ENCODE measurements at regions not wholly inside any gene's neighbourhood (a gene's known extent, or its start where the extent isn't known, plus 50 kb on each side); places are given as distances from the start of the nearest gene placed in this dataset.
"Not testable (repeated sequence)": the region's sequence is repeated elsewhere in the genome, so short reads cannot be mapped to it uniquely, and the experiment has no call there.

DNA sequence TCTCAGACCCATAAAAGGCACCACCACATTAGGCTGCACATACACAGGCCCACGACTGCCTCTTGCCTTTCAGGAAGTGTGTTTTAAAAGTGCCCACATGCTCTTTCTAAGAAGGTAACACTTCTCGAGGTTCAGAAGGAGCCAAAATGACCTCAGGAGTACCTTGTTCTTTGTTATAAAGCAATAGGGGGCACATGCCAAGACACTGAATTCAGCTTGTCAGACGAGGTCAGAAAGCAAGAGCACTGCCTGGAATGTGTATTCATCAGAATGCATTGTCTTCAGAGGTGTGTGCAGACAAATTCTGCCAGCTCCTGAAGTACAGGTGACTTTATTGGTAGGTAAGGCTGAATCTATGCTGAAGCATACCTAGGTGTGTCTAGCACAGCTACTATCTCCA lies 114.5 kb upstream of the IRX1 start:
- DNase-seq = no peak

DNA sequence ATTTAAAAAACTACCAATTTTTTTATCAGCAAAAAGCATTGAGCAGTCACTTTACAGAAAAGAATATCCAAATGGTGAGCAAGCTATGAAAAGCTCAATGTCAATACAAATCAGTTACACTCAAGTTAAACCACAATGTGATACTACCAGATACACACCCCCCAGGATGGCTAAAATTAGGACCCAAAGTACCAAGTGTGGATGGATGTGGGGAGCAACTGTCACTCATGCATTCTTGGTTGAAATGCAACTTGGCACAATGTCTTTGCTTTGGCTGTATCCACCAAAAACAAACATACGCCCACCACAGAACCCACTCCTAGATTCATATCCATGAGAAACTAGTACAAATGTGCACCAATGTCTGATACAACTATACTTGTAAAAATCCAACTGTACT lies 120.0 kb upstream of the IRX1 start:
- DNase-seq = no peak

DNA sequence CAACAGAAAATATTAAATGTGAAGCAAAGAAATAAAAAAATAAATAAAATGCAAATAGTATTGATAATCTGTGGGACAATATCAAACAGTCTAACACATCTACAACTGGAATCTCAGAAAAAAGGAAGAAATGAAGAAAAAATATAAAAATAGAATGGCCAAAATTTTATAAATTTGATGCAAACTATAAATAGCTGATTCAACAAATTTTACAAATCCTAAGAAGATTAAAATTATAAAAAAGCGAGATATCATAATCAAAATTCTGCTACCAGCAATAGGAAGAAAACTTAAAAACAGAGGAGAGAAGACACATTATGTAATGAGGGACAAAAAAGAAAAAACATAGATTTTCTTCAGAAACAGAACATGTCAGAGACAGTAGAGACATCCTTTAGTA lies 129.2 kb upstream of the IRX1 start:
- no peak for DNase-seq

DNA sequence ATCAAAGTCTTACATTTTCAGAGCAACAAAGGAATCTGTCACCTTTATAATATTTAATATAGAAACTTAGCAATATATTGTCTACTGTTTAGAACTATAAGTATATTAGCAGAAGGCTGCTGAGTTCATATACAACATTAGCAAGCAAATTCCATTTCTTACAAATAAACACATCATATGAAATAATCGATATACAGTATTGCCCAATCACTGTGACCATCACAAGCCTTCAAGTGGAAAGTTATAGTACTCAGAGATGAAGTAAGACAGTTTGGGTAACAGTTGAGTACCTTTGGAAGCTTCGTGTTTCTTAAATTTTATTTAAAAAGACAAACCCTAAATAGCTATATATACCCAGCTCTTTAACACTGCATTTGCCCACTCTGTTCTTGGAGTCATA lies 135.2 kb upstream of the IRX1 start:
- no peak for DNase-seq

DNA sequence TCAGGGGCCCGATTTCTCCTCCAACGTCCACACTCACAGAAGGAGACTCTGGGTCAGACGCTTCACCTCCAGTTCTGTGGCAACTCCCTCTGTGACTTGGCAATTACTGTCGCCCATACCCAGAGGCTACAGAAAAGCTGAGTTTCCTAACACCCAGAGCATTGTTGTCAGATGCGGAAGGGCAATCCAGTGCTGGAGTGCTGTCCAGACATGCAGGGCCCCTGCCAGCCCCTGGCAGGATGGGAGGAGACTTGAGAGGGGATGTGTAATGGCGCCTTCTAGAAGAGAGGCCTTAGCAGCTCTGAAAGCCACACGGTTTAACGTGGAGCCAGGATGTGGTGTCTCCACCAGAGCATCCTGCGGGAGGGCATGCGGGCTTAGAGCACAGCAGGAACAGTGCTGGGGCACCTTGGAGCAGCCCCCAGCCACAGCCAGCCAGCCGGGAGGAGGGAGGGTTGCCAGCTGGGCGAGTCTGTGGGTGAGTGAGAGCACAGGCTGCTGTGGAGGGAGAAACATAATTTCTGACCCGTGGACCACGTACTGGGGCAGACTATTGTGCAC lies 139.4 kb upstream of the IRX1 start:
- no peak for DNase-seq

DNA sequence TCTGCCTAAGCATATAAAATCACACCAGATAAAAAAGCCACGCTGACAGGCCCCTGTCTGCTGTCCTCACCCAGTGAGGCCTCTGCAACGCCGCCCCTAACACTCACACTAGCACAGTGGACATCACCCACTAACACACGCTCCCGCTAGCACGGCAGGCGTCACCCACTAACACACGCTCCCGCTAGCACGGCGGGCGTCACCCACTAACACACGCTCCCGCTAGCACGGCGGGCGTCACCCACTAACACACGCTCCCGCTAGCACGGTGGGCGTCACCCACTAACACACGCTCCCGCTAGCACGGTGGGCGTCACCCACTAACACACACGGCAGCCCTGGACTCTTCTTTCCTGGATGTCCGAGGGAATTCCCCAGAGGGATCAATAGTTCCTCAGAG lies 141.6 kb upstream of the IRX1 start:
- not testable (repeated sequence) for DNase-seq

DNA sequence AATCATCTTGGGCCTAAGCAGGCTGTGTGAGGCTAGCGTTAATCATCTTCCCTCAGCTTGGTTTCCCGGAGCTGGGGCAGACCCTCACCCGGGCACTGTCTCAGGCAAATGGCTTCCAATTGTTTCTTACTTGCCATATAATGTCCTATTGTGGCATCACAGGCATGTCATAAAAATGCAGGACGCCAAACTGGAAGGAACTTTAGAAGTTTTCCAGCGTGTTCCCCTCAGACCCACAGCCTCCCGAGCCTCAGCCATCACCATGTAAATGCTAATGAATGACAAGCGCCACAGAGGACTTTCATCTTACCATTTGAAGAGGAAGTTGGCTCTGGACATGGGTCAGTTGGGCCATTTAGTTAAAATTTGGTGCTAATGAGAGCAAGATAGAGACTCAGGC lies 143.0 kb upstream of the IRX1 start:
- DNase-seq = no peak

DNA sequence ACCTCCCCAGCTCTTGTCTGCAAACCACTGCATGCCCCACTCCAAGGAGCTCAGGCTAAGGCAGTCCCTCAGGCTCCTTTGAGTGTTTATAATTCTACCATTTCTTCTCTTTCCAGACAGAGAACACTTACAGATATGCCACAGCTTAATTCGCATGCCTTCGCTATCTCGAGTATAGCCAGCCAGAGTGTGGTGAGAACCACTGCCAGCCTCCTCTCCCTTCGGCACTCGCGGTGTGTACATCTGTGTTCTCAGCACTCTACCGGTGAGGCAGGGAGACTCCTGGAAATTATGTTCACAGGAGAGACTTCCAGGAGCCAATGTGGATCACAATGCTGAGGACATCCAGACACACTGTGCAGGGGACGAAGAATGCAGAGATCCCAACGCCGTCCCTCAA lies 143.7 kb upstream of the IRX1 start:
- no peak for DNase-seq

DNA sequence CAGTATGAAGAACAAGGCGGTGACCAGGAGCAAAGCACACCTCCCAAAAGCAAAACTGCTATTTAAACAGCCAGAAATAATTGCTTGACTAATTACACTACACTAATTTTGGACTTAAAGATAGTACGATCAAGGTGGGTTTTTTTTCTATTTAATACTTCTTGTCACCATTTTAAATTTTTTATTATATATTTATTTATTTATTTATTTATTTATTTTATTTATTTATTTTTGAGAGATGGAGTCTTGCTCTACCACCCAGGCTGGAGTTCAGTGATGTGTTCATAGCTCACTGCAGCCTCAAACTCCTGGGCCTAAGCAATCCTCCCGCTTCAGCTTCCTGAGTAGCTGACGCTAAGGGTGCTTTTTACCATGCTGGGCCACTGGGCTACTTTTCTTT lies 146.2 kb upstream of the IRX1 start:
- no peak for DNase-seq

DNA sequence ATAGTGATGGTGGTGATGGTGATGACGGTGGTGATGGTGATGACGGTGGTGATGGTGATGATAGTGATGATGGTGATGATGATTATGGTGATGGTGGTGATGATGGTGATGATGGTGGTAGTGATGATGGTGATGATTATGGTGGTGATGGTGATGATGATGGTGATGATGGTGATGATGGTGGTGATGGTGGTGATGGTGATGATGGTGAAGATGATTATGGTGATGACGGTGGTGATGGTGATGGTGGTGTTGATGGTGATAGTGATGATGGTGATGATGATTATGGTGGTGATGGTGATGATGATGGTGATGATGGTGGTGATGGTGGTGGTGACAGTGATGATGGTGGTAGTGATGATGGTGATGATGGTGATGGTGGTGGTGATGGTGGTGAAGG lies 149.2 kb upstream of the IRX1 start:
- no peak for DNase-seq

DNA sequence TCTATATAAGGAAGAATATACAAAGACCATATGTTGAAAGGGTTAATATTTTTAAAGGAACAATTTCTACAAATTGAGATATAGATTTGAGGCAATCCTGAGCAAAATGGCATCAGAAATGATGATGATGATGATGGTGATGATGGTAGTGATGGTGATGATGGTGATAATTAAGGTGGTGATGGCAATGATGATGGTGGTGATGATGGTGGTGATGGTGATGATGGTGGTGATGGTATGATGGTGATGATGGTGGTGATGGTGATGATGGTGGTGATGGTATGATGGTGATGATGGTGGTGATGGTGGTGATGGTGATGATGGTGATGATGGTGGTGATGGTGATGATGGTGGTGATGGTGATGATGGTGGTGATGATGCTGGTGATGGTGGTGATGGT lies 150.1 kb upstream of the IRX1 start:
- DNase-seq = not testable (repeated sequence)

DNA sequence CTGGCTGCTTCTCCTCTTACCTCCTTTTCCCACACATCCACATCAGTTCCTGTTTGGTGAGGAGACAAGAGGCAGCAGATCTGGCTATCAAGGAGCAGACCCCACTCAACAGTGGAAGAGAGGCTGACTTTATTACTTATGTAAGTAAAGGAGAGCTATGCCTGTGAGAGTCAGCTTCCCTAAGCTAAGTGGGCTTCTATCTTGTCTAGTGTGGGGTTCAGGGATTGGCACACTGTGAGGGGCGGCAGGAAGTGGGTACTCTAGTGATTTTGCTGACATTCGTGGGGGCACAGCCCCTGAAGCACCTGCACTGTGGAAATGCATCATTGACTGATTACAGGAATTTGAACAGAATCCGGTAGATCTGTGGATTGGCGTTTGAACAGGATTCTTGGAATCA lies 163.5 kb upstream of the IRX1 start:
- DNase-seq = no peak

DNA sequence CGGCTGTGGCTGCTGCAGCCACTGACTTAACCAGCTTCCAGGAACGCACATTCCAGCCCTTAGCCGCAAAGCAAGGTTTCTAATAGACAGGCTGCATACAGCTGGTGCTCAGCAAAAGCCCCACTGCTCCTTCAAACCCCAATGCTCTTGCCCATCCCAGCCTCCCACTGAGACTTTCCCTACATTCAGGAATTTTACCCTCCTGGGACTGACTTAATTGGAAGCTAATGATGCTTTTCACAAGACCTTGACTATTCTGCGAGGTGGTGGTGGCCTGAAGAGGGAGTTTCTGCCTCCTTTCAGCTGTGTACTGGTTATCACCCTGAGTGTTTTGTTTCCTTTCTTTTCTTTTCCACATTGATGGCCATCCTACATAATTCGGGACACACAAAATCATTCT lies 164.9 kb upstream of the IRX1 start:
- no peak for DNase-seq

DNA sequence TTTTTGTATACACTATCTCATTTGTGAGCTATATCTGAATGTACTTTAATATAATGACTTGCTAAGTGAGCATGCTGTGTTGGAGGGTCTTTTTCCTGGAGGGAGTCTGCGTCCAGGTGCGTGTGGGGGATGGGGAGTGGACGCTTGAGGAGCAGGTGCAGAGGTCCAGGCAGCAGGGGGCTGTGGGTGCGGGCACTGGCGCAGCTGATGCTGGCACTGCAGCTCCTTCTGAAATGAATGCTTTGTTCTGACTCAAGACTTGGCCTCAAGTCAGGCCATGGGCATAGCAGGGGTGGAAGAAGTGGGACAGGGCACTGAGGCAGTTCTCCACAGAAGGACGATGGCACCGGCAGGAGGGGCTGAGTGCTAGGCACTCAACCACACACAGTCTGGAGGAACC lies 165.7 kb upstream of the IRX1 start:
- DNase-seq = no peak

DNA sequence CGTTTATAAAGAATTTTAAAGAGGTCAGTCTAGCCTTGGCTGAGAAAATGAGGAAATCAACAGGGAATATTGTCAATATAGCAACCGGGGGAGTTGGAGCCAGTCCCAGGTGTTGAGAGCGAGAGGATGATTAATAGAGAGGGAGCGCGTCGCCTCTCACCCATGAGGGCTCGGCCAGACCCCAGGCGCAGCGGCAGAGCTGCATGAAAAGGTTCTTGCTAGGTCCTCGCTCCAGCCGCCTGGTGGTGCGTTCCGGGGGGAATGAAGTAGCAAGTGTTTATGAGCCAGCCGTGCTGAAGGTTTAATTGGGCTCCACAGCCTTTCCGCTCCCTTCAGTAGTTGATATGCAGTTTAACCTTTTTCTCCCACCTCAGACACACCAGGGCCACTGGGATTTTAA lies 167.3 kb upstream of the IRX1 start:
- DNase-seq = no peak

DNA sequence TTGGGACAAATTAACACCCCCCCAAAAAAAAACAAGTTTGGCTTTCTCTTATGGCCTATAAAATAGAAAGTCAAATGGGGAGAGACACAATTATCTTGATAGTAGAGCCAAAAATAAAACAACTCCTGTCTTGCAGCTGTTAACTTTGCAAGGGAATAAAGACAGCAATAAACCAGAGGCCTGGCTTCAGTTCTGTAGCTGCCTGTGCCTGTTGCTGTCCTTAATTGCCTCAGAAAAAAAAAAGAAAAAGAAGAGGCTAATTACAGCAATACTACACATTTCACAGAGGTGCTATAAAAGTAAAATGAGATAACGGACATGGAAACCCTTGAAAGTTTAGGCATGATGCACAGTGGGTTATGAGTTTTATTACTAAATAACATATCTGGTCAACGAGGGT lies 170.7 kb upstream of the IRX1 start:
- DNase-seq = no peak

DNA sequence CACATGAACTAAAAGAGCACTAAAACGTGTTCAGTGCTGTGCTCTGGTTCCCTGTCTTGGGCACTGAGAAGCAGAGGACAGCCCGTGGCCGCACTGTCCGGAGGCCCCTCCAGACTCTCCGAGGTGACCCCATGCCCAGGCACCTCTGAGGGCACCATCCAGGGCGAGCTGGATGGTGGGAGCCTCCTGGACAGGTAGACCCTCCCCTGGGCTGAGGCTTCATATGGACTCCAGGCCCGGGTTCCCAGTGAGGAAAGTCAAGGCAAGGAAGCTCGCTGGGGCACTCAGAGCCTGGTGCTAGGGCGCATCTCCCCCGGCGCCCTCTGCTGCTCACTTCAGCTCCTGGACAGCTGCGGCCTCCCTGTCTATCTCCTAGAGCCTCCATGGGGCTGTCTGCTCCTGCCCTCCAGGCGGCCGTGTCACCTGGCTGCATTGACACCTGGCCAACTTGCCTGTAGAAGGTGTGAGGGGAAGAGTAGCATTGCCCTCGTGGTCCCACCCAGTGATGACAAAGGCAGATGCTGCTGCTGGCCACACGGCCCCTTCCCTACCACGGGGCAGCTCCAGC lies 178.2 kb upstream of the IRX1 start:
- DNase-seq = no peak

DNA sequence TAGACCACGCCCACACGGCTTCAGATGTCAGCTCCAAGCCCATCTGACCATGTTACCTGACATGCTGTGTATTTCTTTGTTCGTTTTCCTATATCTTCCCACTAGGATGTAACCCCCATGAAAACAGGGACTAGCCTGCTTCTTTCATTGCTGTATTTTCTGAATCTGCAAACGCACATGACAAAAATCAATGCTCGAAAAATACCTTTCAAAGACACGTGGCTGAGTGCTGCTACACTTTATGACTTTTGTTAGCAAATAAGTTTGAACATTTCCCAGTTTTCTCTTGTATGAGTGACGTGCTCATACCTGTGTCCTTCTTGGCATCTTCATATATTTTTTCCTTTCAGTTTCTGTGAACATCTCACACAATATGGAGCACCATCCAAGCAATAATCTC lies 181.3 kb upstream of the IRX1 start:
- DNase-seq = no peak

DNA sequence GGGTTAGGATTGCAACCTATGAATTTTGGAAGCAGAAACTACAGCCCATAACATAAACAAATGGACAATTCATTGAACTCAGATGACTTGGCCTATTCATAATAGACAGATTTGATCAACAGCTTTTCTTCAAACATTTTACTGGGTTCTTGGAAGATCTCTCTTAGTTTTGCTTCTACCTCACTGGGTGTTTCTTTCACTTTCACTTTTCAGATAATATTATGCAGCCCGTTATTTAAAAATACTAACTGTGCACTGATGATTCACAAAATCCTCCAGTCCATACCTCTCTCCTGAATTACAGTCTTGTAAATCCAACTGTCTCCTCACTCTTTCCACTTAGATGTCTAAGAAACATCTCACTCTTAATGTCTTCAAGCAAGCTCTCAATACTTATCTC lies 183.5 kb upstream of the IRX1 start:
- DNase-seq = no peak

DNA sequence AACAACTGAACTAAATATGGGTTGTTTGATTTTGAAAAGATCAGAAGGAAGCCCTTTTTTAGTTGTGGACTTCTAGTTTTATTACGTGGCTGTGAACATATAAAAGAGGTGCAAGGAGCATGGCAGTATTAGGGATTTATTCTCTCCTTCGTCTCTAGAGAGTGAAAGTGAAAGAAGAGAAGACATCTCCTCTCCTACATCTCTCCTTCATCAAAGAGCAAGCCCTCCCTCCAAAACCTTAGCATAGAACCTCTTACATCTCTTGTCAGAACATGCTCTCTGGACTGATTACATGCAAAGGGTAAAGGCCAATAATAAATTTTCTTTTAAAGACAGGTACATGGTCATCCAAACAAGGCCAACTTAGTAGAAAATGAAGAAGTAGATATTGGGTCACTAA lies 184.3 kb upstream of the IRX1 start:
- no peak for DNase-seq

DNA sequence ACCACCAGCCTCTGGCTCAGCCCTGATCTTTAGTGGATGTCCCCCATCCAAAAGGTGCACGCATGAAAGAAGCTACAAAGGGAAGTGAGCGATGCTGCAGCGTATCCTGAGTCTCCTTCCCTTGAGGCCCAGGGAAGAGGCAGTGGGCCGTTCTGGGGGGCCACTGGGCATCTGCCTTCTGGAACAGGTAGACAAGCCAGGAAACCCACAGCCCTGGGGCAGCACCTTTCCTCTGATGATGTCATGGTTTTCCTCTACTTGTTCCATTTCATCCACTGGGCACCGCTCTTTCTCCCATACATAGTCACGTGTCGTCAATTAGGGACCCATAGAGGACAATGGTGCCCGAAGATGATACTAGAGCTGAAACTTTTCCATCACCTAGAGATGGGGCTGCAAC lies 194.0 kb upstream of the IRX1 start:
- DNase-seq = no peak

DNA sequence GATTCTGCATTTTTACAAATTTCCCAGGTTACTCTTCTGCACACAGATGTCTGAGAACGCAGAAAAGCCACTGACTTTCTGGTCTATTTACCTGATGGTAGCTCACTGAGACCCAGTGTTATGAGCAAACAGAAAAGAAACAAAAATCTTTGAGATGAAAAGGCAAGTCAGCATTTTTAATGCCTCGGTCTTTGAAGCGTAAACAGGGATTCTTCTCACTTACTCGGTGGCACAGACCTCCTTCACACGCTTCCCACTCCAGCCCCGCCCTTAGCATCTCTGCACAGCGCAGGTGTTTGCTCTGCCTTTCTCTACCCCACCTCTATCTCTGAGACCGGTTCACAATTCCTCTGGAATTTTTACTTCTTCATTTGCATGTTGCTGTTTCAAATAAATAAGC lies 195.0 kb upstream of the IRX1 start:
- DNase-seq = no peak

DNA sequence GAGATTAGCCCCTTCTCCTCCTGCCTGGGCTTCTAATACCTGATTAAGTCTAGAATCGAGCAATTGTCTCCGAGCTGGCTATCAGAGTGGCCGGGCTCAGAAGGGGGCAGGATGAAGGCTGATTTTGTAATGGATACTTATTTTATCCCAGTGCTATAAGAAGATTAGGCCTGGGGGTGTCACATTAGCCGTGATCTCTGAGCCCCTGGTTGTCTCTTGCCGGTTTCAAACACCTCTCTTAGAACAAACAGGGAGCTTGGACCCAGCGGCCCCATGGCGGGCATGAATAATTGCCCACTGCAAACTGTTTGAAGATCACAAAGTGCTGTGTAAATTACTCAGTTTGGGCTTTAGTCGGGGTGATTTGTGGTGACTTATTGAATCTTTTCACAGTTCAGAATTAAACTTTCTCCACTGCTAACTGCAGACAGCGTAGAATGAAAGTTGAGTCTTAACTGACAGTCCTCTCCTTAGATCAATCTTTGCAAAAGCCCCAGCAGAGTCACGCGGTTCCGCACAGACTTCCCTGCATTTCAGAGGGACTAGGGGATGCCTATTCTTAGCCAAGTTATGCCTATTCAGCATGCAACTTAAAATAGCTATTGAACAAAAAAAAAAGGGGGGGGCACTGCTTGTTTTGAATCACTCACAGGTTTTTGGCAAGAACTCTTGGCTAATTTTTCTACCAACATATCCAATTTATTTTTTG lies 200.6 kb upstream of the IRX1 start:
- no peak for DNase-seq

DNA sequence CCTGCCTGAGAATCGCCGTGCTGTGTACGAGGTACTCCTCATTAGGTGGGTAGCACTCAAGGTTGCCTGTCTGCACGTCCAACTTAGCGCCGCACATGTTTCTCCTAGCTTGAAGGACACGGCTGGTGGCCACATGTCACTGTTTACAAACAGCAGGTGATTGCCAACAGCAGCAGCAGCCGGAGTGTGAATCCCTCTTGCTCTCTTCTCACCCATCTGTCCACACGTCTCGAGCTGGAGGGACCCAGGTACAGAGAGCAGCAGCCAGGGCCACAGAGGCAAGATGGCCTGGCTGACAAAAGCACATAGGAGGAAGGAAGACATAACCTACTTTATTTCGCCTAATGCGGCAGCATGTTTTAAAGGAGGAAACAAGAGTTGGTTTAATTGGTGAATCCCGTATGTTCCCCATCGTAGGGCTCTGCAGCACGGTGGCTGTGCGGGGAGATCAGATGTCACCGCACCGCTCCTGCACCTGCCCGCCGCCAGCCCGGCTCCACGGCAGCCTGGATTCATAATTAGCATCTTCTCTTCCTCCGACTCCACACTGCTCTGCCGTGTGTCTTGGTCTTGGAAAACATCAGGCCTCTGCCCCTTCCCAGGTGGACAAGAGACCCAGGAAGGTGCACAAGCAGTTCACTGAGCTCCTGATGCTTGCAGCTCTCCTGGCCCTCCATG lies 201.6 kb upstream of the IRX1 start:
- DNase-seq = no peak
